ENCODE measurements at regions not wholly inside any gene's neighbourhood (a gene's known extent, or its start where the extent isn't known, plus 50 kb on each side); places are given as distances from the start of the nearest gene placed in this dataset.

DNA sequence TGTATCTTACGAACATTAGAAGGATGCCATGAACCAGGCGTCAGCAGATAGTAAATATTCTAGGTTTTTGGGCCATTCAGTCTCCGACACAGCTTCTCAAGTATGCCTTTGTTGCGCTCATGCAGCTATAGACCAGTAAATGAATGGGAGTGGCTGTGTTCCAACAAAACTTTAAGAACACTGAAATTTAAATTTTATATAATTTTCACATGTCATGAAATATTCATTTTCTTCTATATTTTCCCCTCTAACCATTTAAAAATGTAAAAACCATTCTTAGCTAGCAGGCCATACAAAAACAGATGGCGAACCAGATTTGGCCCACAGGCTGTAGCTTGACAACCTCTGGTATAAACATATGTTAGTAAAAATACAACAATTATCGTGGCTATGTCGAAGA lies 151.8 kb upstream of the KIT start:
- Histone ChIP-seq H3K4me1 (no peaks in the 10 kb centered on the region), H3K9me3 (no peaks in the 10 kb centered on the region), H3K36me3 (no peaks in the 10 kb centered on the region), H3K27me3 (no peaks in the 10 kb centered on the region), H3K4me3 (no peak overlapping the region), H3K27ac (no peak overlapping the region)
- DNase-seq (ENCODE audit: low spot score in 2 of 2), result no peak
- intact Hi-C loops (cut with DNase I), result no loop called here
- TF ChIP-seq, protein P1, sequence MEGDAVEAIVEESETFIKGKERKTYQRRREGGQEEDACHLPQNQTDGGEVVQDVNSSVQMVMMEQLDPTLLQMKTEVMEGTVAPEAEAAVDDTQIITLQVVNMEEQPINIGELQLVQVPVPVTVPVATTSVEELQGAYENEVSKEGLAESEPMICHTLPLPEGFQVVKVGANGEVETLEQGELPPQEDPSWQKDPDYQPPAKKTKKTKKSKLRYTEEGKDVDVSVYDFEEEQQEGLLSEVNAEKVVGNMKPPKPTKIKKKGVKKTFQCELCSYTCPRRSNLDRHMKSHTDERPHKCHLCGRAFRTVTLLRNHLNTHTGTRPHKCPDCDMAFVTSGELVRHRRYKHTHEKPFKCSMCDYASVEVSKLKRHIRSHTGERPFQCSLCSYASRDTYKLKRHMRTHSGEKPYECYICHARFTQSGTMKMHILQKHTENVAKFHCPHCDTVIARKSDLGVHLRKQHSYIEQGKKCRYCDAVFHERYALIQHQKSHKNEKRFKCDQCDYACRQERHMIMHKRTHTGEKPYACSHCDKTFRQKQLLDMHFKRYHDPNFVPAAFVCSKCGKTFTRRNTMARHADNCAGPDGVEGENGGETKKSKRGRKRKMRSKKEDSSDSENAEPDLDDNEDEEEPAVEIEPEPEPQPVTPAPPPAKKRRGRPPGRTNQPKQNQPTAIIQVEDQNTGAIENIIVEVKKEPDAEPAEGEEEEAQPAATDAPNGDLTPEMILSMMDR (IDR thresholded peaks at IDR 0.05), result no peak

DNA sequence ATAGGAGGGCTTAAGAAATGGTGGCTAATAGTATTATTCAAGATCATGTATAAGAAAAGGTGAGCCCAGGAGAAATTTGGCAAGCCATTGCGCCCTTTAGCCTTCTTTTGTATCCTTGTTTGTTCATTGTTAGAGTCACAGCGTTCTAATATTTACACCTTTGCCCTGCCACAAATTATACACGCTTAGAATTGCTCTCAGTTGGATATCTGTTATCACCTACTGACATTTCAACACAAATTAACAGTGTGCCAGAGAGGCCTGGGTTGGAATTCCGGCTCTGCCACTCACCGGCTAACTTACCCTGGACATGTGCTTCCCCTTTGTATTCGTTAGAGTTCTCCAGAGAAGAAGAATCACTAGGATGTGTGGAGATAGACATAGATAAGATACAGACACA lies 148.7 kb upstream of the KIT start:
- Histone ChIP-seq H3K27me3 (no peaks in the 10 kb centered on the region), H3K4me1 (no peaks in the 10 kb centered on the region), H3K9me3 (no peaks in the 10 kb centered on the region), H3K4me3 (no peak overlapping the region), H3K27ac (no peak overlapping the region), H3K36me3 (no peaks in the 10 kb centered on the region)
- TF ChIP-seq, protein P1 (IDR thresholded peaks at IDR 0.05), result no peak
- intact Hi-C loops (cut with DNase I), result no loop called here
- no peak for DNase-seq (ENCODE audit: low spot score in 2 of 2)

DNA sequence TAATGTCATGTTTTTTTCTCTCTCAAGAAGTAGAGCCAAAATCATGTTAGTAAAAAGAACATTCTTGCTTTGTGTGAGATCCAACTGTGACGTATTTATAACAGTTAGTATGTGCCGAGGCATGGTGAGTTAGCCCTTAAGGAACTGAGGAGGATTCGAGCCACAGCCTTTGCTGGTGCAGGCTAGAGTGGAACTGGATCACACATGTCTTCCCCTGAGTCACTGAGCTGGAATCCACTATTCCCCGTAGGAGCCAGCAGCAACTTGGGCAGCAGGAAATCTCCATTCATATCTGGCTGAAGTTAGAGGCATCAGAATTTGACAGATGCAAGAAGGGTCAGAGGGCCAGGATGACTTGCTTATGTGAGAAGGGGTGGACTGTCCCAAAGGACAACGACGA lies 144.6 kb upstream of the KIT start:
- Histone ChIP-seq H3K9me3 (no peaks in the 10 kb centered on the region), H3K36me3 (no peaks in the 10 kb centered on the region), H3K4me1 (no peaks in the 10 kb centered on the region), H3K4me3 (no peak overlapping the region), H3K27me3 (no peaks in the 10 kb centered on the region), H3K27ac (no peak overlapping the region)
- TF ChIP-seq, protein P1 (IDR thresholded peaks at IDR 0.05), result no peak
- intact Hi-C loops (cut with DNase I), result no loop called here
- no peak for DNase-seq (ENCODE audit: low spot score in 2 of 2)

DNA sequence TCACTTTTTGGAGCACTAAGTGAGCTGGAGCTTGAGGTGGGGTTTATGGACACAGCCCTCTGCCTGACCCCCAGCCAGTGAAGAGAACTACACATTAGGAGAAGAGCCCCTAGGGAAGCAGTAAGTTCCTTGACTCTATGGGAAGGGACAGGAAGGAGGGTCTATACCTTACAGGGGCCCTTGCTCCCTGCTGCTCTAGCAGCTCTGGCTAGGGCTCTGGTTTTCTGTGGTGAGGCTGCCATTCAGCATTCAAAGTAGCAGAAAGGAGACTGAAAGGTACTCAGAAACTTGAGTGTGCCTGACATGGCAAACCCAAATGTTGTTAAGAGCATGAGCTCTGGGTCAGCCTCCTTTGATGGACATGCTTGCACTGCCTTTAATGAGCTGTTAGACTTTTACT lies 144.0 kb upstream of the KIT start:
- TF ChIP-seq, protein P1 (IDR thresholded peaks at IDR 0.05), result no peak
- Histone ChIP-seq H3K4me1 (no peaks in the 10 kb centered on the region), H3K36me3 (no peaks in the 10 kb centered on the region), H3K9me3 (no peaks in the 10 kb centered on the region), H3K4me3 (no peak overlapping the region), H3K27me3 (no peaks in the 10 kb centered on the region), H3K27ac (no peak overlapping the region)
- intact Hi-C loops (cut with DNase I), result no loop called here
- DNase-seq (ENCODE audit: low spot score in 2 of 2), result no peak

DNA sequence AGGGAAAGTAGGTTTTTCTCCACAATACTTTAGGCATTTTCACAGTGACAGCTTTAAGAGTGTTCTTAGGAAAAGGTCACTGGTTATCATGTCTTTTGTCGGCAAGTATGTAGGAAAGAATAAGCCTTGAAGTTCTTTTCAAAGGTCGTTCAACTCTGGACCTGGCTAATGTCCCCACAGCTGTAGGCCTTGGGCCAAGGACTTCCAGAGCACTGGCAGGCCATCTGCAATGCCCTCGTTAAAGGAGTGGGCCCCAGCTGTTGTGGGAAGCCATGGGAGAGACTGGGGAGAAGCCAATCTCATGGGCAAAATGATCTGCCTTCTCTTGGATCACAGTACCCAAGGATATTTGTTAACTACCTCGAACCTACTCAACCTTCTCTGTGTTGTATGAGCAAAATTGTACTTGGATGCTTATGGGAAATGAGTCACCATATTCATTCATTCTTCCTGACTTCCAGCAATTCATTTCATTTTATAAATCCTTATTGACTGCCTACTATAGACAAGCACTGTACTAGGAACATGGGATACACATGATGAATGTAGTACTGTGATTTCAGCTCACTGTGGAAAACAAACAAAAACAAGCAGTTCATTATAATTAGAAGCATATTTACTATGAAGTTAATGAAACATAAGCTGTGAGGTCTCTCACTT lies 141.1 kb upstream of the KIT start:
- H3K4me3 ChIP-seq, result no peak overlapping the region
- H3K27ac ChIP-seq, result no peak overlapping the region
- H3K36me3 ChIP-seq, result no peaks in the 10 kb centered on the region
- intact Hi-C loops (cut with DNase I), result no loop called here
- no peaks in the 10 kb centered on the region for H3K9me3 ChIP-seq
- H3K4me1 ChIP-seq, result no peaks in the 10 kb centered on the region
- TF ChIP-seq, protein P1 (IDR thresholded peaks at IDR 0.05), result no peak
- H3K27me3 ChIP-seq, result no peaks in the 10 kb centered on the region
- no peak for DNase-seq (ENCODE audit: low spot score in 2 of 2)
